ENCODE measurements at regions not wholly inside any gene's neighbourhood (a gene's known extent, or its start where the extent isn't known, plus 50 kb on each side); places are given as distances from the start of the nearest gene placed in this dataset. TPM values are rescaled to one million over a fixed set of nuclear protein-coding genes. Genes with fewer than 3 reads are reported as not detected.
"Not testable (repeated sequence)": the region's sequence is repeated elsewhere in the genome, so short reads cannot be mapped to it uniquely, and the experiment has no call there.

- H3K27me3 Mint-ChIP-seq; H3K27ac Mint-ChIP-seq; H3K9me3 Mint-ChIP-seq; H3K4me1 Mint-ChIP-seq; ATAC-seq (ENCODE audit: low read depth); POLR2A ChIA-PET; H3K4me3 Mint-ChIP-seq; H3K36me3 Mint-ChIP-seq; DNase-seq: not testable (repeated sequence)
Observed at GRCh38 chr20:25774203-25774602, 77.5 kb upstream of the ZNF337 start.

GRCh38 chr20:25772437-25772836 is 75.8 kb upstream of the ZNF337 start:
- H3K27me3 Mint-ChIP-seq; H3K4me1 Mint-ChIP-seq; POLR2A ChIA-PET; H3K4me3 Mint-ChIP-seq; DNase-seq; H3K36me3 Mint-ChIP-seq; H3K27ac Mint-ChIP-seq; H3K9me3 Mint-ChIP-seq; ATAC-seq (ENCODE audit: low read depth): not testable (repeated sequence)

GRCh38 chr20:25771818-25772217 is 75.2 kb upstream of the ZNF337 start:
- H3K27ac Mint-ChIP-seq; DNase-seq; H3K4me3 Mint-ChIP-seq; H3K4me1 Mint-ChIP-seq; ATAC-seq (ENCODE audit: low read depth); H3K27me3 Mint-ChIP-seq; H3K9me3 Mint-ChIP-seq; POLR2A ChIA-PET; H3K36me3 Mint-ChIP-seq: not testable (repeated sequence)

- no peak for ATAC-seq (ENCODE audit: low read depth)
Observed at GRCh38 chr20:25761596-25761995, 64.9 kb upstream of the ZNF337 start.

GRCh38 chr20:25761046-25761445 is 64.4 kb upstream of the ZNF337 start:
- ATAC-seq (ENCODE audit: low read depth); H3K4me1 Mint-ChIP-seq; DNase-seq; H3K36me3 Mint-ChIP-seq; H3K4me3 Mint-ChIP-seq; H3K27me3 Mint-ChIP-seq; H3K27ac Mint-ChIP-seq; POLR2A ChIA-PET; H3K9me3 Mint-ChIP-seq: not testable (repeated sequence)

More at GRCh38 chr20:25761596-25761995, 64.9 kb upstream of the ZNF337 start:
- Mint-ChIP-seq H3K9me3 (no peaks in the 10 kb centered on the region), H3K27me3 (no peaks in the 10 kb centered on the region), H3K36me3 (no peaks in the 10 kb centered on the region), H3K4me1 (no peaks in the 10 kb centered on the region), H3K4me3 (no peak overlapping the region), H3K27ac (no peak overlapping the region)
- no peak for DNase-seq
- POLR2A ChIA-PET: no interaction called here

GRCh38 chr20:25750765-25751696 is 54.4 kb upstream of the ZNF337 start:
- Mint-ChIP-seq H3K4me1 (peaks cover 8% of the 10 kb centered on the region), H3K4me3 (peak overlapping the region; percentile 87), H3K27ac (peak overlapping the region; percentile 83), H3K9me3 (no peaks in the 10 kb centered on the region), H3K27me3 (no peaks in the 10 kb centered on the region), H3K36me3 (no peaks in the 10 kb centered on the region)
- ATAC-seq (ENCODE audit: low read depth) (peak; percentile 91), DNase-seq (peak; percentile 60)
- POLR2A ChIA-PET: no interaction called here

GRCh38 chr20:25750220-25750764 is 53.6 kb upstream of the ZNF337 start:
- DNase-seq (no peak), ATAC-seq (ENCODE audit: low read depth) (no peak)
- H3K36me3 Mint-ChIP-seq: no peaks in the 10 kb centered on the region
- POLR2A ChIA-PET: no interaction called here
- H3K9me3 Mint-ChIP-seq: no peaks in the 10 kb centered on the region
- H3K4me1 Mint-ChIP-seq: peaks cover 9% of the 10 kb centered on the region
- peak overlapping the region; percentile 87 for H3K4me3 Mint-ChIP-seq
- peak overlapping the region; percentile 83 for H3K27ac Mint-ChIP-seq
- no peaks in the 10 kb centered on the region for H3K27me3 Mint-ChIP-seq

- POLR2A ChIA-PET: no interaction called here
- DNase-seq (no peak), ATAC-seq (ENCODE audit: low read depth) (no peak)
- H3K4me3 Mint-ChIP-seq: no peak overlapping the region
- H3K9me3 Mint-ChIP-seq: no peaks in the 10 kb centered on the region
- peaks cover 11% of the 10 kb centered on the region for H3K4me1 Mint-ChIP-seq
- H3K27ac Mint-ChIP-seq: no peak overlapping the region
- no peaks in the 10 kb centered on the region for H3K36me3 Mint-ChIP-seq
- H3K27me3 Mint-ChIP-seq: no peaks in the 10 kb centered on the region
Observed at GRCh38 chr20:25749649-25750048, 53.0 kb upstream of the ZNF337 start.

Small RNA genes in the stretch of these regions (microRNA-seq; reads per million reads assigned to microRNA genes)
- not detected for gene MIR663A
